ENCODE measurements at regions not wholly inside any gene's neighbourhood (a gene's known extent, or its start where the extent isn't known, plus 50 kb on each side); places are given as distances from the start of the nearest gene placed in this dataset.
"Not testable (repeated sequence)": the region's sequence is repeated elsewhere in the genome, so short reads cannot be mapped to it uniquely, and the experiment has no call there.

DNA sequence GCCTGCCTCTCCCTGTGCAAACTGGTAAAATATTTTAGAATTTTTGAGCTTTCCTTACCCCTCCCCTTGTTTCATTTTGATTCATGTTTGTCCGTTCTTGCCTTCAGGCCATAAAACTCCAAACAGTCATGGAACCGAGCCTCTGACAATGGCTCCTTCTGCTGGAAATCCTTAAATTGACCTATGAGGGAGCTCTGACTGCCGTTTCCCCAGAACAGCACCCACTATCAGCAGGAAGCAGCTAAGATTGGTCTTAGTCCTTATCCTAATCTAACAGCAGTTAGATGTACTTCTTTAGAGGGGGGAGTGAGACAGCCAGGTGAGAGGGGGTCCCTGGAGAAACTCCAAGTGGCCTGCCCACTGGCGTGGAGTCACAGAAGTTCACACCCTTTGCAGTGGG, 106.7 kb downstream of the FAM174A start:
- no peak for DNase-seq

DNA sequence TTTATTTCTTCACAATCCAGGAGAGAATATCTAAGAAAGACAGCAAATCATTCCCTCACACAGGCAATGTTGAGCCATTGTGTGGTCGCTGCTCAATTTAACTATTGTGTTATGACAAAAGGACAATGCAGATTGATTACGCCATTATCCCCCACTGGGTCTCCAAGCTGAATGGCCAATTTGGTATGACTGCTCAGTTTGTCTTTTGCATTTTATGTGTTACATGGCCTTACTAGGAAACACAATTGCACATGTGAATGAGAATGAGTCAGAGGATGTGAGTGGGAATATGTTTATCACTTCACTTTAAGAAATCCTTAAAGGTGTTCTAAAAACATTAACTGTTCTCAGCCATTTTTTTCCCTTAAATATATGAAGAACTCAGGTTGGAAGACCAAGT, 108.3 kb downstream of the FAM174A start:
- peak; percentile 4 for DNase-seq

DNA sequence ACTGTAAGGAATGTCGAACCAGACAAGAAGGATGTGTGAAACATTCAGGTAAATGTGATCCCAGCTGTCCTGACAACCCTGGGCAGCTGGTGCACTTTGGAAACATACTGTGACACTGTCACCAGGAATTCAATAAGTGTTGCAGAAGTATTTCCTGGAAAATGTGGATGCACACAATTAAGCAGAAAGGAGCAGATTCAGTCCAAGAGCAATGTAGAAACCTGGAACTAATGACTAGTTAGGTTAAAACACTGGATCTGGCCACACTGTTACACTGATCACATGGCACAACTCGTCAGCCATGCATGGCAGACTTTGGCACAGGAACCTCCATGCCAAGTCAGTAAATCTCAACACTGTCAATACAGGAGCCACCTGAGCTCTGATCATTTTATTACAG, 109.0 kb downstream of the FAM174A start:
- DNase-seq = no peak

DNA sequence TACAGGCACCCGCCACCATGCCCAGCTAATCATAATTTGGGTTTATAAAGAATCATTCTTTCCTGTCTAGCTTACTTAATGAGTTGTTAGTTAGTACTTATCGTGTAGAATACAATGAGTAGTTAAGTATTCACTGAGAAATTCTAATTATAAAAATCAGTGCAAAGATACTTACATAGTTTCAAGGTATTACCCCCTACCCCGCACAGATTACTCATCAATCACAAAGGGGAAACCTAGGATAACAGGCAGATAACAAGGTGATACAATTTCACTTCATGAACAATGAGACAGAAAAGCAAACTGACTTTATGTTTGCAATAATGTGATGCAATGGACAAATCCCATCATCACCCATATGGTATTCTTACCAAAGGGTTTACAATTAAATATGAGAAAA, 109.6 kb downstream of the FAM174A start:
- DNase-seq = no peak

DNA sequence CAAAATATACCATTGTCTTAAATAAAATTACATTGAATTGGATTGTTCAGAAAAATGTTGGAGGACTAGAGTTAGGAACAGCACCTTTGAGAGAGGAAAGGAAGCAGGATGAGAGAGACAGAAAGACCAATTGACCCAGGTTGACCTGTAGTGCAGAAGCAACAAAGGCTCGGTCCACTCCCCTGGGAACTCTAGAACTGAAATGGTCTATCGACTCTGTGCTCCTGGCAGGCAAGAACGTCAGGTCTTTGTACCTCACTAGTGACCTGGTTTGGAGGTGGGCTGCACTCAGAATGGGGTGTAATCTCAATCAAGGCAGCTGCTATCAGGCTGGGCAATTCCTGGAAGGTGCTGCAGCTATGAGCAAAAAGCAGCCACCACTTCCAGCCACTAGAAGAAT, 110.8 kb downstream of the FAM174A start:
- no peak for DNase-seq

DNA sequence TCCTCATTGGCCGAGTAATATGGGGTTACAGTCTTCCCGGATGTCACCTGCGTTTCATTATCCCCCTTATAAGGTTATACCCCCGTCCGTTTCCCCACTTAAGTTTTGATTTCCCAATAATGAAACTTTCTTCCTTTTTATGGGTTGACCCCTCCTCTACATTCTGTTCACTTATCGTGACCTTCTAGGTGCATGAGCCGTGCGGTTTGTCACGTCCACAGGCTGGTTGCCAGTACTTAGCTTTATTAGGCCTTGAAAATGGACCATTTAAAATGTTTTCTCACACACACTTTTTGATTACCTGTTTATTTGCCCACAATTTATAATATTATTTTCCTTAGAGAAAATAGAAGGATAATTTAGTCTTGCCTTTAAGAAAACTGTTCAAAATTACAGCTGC, 111.5 kb downstream of the FAM174A start:
- DNase-seq = no peak

DNA sequence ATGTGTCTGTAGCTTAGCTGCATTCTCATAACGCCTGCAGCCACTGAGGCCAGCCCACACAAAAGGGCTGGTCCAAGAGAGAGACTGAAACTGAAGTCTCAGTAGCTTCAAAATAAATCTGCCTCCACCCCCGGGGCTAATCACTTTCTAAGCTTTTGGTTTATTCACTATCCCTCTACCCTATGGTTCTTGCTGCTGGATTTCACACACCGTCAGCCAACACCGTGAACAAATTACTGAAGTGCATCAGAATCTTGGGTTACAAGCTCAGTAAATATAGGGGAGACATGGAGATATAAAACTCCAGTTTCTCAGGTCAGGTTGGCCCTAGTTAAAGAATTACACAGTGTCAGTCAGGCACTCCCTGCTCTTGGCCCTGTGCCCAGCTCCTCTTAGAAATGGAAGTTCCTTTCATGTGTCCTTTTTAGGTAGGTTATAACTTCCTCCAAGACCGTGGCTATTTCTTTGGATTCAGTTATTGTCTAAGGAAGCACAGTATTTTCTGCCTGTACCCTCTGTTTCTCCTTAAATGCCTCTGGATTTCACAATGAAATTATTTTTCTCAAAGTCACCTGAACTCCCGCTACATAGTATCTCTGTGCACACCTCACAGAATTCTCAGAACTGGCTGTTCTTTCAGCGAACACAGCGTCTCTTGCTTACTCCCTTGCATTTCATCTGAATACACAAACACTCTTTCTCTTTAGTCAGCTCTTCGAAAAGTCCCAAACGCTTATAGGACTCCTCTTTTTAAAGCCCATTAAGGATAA, 112.5 kb downstream of the FAM174A start:
- no peak for DNase-seq

DNA sequence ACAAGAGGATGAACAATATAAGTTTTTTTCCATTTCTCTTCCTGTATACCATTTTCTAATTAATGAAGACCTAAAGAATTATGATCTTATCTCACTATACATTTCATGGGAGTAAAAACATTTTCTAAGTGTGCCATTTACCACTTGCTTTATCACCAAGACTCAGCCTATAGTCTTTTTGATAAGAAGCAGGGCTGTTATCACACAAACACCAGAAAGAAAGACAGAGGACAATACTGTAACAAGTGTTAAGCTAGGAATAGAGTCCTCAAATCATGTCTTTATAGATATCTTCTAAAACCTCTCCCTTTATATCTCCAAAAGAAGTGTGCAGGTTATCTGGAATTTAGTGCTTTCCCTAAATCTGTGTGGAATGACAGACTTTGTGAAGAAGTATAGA, 119.7 kb downstream of the FAM174A start:
- DNase-seq = no peak

DNA sequence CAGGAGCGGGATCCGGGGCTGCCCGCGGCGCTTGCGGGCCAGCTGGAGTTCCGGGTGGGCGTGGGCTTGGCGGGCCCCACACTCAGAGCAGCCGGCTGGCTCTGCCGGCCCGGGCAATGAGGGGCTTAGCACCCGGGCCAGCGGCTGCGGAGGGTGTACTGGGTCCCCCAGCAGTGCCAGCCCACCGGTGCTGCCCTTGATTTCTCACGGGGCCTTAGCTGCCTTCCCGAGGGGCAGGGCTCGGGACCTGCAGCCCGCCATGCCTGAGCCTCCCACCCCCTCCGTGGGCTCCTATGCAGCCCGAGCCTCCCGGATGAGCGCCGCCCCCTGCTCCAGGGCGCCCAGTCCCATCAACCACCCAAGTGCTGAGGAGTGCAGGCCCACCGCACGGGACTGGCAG, 121.6 kb downstream of the FAM174A start:
- DNase-seq = not testable (repeated sequence)

DNA sequence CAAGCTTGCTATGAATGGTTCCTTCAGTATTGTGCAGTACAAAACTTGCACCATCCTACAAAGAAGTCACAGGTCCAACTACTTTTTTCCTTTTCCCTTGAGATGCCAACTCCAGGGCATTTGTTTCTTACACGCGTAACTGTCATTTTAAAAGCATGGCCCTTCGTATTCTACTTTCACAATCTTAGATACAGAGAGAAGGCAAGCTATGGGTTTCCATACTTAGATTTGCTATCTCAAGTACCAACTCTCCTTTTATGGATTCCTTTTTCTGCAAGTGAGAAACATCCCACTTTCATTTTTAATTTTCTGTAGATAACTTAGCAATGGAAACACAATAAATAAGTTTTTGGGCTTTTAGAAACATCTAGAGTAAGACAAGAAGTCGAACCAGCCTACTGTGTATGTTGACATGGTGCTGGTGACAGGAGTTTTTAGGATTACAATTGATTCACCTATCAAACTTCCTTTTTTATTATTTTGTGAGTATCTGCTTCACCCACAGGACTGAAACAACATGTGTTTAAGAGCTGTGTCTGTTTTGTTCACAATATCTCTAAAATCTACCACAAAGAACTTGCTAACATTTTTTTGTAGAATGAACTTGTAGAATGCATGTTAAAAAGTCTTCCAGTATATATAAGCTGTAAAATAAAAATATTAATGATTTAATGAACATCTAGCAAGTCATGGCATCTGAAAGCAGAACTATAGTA, 124.1 kb downstream of the FAM174A start:
- DNase-seq = no peak

DNA sequence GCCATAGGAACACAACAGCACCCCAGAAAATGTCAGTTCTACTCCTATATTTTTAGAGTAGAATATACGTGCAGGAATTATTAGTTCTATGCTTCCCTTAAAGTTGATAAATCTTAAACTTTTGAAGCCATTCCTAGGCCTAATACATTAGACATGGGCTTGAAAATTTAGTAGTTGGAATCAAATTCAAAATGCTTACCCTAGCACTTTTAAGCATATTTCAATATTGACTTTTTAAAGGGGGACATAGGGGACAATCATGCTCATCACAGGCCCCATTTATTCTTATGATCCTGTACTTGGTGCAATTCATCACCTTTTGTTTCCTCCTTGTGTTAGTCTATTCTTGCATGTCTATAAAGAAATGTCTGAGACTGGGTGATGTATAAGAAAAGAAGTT, 129.0 kb downstream of the FAM174A start:
- no peak for DNase-seq

DNA sequence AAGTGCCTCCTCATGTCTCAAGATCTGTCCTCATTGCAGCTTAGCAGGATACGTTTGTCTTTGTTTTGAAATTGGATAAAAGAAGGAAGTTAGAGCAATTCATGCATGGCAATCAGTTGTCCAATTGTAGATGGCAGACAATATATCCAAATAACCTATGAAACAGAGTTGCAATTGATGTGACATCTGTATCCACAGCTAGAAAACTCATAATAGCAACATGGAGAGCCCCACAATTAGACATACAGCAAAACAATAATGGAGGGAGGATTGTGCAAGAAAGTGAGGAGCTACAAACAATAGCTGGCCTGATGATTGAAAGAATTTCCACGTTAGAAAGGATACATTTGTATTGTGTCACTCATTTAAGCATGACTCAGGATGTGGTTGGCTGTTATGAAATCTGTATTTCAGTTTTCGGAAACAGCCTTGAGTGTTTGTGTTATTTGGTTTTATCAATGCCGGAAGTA, 132.0 kb downstream of the FAM174A start:
- DNase-seq = peak; percentile 88

DNA sequence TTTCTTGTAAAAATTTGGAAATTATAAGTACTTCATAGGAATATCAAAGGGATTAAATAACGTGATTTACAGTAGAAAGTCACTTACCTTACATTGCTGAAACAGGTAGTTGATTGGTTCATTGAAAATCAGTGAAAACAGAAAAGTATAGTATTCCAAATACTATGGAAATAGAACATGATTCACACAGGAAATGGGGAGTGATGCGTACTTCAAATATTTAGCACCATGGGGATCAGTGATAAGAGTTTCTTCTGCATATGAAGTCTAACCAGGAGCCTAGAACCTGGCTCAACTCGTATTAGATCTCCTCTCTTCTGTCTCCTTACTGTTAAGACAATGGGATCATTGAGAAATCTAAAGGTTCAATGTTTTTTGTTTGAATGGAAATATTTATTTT, 133.3 kb downstream of the FAM174A start:
- DNase-seq = no peak

DNA sequence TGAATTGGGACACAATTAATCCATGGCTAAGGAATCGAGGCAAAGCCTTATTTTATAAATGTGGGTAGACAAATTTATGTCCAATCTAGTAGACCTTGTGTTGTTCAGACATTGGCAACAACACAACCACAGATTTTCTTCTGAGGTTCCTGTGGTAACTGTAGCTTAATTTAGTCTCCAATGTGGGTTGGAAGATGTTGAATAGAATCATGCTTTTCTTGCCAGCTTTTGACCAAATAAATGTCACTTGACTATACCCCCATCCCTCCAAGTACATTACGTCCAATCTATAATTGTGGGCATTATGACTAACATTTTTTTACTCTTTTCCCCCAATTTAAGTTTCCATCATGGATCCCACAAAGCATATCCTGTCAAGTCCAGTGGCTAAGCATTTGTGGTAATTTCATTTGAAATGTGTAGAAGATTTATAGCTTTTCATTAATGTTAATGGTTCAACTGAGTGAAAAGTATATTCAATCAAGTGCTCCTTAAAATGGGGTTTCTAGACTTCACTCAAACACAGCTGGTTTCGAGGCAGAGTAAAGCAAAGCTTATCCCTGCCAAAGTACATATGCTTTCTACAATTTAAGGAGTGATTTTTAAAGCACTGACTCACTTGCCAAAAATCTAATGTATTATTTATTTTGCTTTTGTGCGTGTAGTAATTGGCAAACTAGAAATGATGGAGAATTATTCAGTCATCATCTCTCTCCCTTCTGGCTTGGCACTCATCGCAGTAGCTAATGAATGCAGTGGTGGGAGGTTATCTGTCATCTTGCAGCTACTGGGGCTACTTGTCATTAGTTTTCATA, 141.8 kb downstream of the FAM174A start:
- no peak for DNase-seq

DNA sequence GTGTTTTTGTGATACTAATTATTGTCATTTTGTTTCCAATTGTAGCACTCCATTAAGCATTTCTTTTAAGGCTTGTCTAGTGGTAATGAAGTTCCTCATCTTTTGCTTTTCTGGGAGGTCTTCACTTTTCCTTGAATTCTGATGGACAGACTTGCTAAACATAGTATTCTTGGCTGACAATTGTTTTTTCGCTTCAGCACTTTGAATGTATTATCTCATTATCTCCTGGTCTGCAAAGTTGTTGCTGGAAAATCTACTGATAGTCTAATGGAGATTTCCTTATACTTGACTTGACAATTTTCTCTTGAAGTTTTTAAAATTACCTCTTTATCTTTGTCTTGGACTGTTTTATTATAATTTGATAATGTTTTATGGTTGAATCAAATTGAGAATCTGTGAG, 147.5 kb downstream of the FAM174A start:
- DNase-seq = no peak

DNA sequence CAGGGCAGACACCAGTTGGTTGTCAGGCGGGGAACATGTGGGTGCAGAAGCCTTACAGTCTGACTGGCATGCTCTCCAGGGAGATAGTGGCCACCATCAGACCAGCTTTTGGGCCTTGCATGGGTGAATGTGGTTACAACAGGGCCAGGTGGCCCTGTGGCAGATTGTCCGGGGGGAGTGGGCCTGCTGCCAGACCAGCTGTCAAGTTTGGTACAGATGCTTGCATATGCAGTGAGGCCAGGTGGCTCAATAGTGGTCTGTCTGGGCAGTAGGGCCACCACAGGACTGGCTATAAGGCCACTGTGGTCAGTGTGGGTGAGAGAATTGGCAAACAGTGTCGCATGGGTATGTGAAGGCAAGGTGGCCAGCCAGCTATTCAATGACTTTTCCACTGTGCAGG, 148.7 kb downstream of the FAM174A start:
- DNase-seq = no peak

DNA sequence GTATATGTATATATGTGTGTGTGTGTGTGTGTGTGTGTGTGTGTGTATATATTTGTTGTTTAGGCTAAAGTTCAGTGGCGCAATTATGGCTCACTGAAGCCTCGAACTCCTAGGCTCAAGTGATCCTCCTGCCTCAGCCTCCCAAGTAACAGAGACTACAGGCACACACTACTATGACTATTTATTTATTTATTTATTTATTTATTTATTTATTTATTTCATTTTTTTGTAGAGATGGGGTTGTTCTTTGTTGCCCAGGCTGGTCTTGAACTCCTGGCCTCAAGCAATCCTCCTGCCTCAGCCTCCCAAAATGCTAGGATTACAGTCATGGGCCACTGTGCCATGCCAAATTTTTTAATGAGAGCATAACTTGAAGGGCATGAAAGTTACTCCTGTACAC, 149.9 kb downstream of the FAM174A start:
- not testable (repeated sequence) for DNase-seq

DNA sequence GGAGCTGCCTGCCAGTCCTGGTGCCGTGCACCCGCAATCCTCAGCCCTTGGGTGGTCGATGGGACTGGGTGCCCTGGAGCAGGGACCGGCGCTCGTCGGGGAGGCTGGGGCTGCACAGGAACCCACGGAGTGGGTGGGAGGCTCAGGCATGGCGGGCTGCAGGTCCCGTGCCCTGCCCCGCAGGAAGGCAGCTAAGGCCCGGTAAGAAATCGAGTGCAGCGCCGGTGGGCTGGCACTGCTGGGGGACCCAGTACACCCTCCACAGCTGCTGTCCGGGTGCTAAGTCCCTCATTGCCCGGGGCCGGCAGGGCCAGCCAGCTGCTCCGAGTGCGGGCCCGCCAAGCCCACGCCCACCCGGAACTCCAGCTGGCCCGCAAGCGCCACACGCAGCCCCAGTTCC, 153.7 kb downstream of the FAM174A start:
- not testable (repeated sequence) for DNase-seq

DNA sequence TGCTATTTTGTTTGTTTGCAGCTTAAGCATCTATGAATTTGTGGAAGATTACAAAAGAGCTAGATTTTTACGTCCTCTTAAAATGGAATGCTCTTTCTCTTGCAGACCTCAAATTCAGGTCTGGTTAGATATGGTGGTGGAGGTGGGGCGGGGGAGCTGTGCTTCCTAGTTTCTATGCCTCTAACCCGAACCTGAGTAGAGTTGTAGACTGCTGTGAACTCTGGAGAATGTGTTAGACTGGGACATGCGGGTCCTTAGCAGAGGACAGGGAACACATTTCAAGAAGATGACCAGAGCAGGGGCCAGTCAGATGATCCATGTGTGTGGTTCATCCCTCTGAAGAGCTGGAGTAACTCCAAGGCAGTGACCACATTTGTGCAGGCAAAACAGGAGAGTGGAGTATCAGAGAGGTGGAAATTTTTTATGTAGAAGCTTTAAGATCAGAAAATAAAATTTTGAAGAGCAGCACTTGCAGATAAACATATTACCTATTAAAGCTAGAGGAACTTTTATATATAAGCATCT, 154.9 kb downstream of the FAM174A start:
- DNase-seq = no peak

DNA sequence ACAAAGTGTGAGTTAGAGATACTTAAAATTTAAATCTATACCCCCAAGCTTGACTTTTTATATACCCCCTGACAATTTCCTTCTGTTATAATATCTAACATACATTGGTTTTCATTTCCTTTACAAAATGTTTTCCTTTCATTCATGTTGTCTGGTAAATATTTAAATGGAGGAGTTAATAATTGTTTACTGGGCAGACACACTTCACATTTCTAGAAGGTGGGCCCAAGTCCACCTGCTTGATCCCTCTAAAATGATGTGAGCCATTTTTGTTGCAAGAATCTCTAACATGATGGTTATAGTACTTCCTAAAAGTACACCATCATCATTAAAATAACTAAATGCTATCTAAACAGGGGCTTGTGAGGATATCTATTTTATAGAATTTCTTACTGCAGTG, 155.9 kb downstream of the FAM174A start:
- no peak for DNase-seq

DNA sequence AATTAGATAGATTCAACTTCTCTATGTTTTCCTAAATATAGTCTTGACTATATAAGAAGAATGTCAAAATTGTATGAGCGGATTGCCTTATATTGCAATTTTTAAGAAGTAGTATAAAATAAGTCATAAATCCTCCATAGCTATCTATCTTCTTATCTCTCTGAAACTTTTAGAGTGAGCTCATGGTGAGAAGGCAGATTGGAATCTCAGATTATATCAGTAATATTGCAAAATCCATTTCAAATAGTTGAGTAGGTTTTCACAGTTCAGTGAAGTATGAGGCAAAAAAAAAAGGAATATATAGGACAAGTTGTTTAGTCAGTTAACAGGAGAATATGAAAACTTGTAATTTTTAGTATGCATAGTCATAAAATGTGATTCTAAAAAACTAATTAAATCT, 156.4 kb downstream of the FAM174A start:
- DNase-seq = no peak

DNA sequence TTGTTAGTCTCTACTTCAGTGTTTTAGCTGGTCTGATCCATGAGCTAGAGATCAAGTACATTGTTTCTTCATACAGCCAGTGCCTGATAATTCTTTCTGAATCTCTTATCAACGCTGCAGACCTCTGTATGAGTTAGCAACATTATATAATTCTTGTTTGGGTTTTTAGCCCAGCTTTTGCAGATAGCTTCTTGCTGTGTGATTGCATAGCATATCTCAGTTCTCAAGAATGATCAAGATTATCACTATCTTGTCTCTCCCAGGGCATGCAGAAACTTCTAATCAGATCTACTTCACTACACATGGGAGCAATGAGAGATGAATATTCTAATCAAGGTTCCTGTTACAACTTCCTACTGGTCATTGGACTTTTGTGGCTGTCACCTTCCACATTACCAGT, 158.3 kb downstream of the FAM174A start:
- no peak for DNase-seq

DNA sequence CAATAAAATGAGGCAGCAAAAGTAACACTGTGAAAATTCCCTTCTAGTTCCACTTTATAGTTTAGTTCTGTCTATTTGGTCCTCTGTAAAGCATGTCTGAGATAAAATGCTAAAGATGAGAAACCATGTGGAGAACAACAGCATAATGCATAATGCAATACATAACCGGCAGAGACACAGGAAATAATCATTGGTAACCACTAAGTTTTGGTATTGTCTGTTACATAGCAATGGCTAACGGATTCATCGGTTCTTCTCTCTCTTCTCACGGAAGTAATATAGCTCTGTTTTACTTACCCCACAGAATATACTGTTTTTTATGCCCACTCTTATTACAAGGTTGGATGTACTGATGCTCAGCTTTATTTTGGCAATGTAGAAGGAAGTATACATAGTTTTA, 158.9 kb downstream of the FAM174A start:
- DNase-seq = no peak
